Smooth muscle cell (in vitro differentiated cells): ENCODE measurements at regions not wholly inside any gene's neighbourhood (a gene's known extent, or its start where the extent isn't known, plus 50 kb on each side); places are given as distances from the start of the nearest gene placed in this dataset.

Source experiments
- DNase-seq: peaks from one replicate; lab custom pipeline; 2025; ENCODE audit not compliant: unreplicated experiment; lab: John Stamatoyannopoulos, UW
- H2AFZ ChIP-seq: fragments of 200-600 bp; sonication (generic); 2 replicates; pipeline ENCODE4 v1.6.0; 2016; ENCODE audit warnings: antibody characterized with exemption, low read depth, mild to moderate bottlenecking
- H3F3A ChIP-seq: fragments of 200-600 bp; sonication (generic); 2 replicates; pipeline ENCODE4 v1.6.0; 2017; ENCODE audit warnings: antibody characterized with exemption, low read depth
- H3K27ac ChIP-seq: fragments of 200-600 bp; sonication (generic); 2 replicates; pipeline ENCODE4 v1.5.1; 2016; ENCODE audit warnings: low read depth, mild to moderate bottlenecking
- H3K27me3 ChIP-seq: fragments of 200-600 bp; sonication (generic); 2 replicates; pipeline ENCODE4 v1.6.1; 2016; ENCODE audit warnings: low read depth, mild to moderate bottlenecking
- H3K36me3 ChIP-seq: fragments of 200-600 bp; sonication (generic); 2 replicates; pipeline ENCODE4 v1.5.1; 2016; ENCODE audit warnings: low read depth
- H3K4me1 ChIP-seq: fragments of 200-600 bp; sonication (generic); 2 replicates; pipeline ENCODE4 v1.5.1; 2016; ENCODE audit warnings: low read depth
- H3K4me2 ChIP-seq: fragments of 200-600 bp; sonication (generic); 2 replicates; pipeline ENCODE4 v1.6.0; 2016; ENCODE audit warnings: mild to moderate bottlenecking
- H3K4me3 ChIP-seq: fragments of 200-600 bp; sonication (generic); 2 replicates; pipeline ENCODE4 v1.5.1; 2016; ENCODE audit warnings: mild to moderate bottlenecking
- H3K79me2 ChIP-seq: fragments of 200-600 bp; sonication (generic); 2 replicates; pipeline ENCODE4 v1.6.0; 2016; ENCODE audit warnings: low read depth, mild to moderate bottlenecking
- H3K9ac ChIP-seq: fragments of 200-600 bp; sonication (generic); 2 replicates; pipeline ENCODE4 v1.6.0; 2016; ENCODE audit warnings: low read depth
- H3K9me3 ChIP-seq: fragments of 200-600 bp; sonication (generic); replicated peaks from 2 replicates; pipeline ENCODE4 v1.5.1; 2016; ENCODE audit warnings: low read depth
- H4K20me1 ChIP-seq: fragments of 200-600 bp; sonication (generic); 2 replicates; pipeline ENCODE4 v1.6.0; 2016; ENCODE audit warnings: low read depth
- WGBS: methylation state at CpG from one replicate; pipeline ENCODE4 v1.1.7; 2016; ENCODE audit warnings: low lambda C conversion rate; 5-methylcytosine and 5-hydroxymethylcytosine counted together
- TF ChIP-seq, protein P1 (sequence below): fragments of 200-600 bp; sonication (generic); IDR thresholded peaks from 2 replicates; pipeline ENCODE4 v1.5.1; 2017; ENCODE audit warnings: borderline replicate concordance, mild to moderate bottlenecking, antibody characterized with exemption; ENCODE audit not compliant: insufficient read depth, poor library complexity, severe bottlenecking

GRCh38 chr2:126975671-126976655, 77.3 kb downstream of the TEX51 start:
- Histone ChIP-seq H3F3A (no peaks in the 10 kb centered on the region), H3K9ac (no peak overlapping the region), H3K36me3 (no peaks in the 10 kb centered on the region), H3K9me3 (no peaks in the 10 kb centered on the region), H3K79me2 (no peaks in the 10 kb centered on the region), H3K4me2 (no peak overlapping the region), H4K20me1 (no peaks in the 10 kb centered on the region), H3K4me3 (no peak overlapping the region), H3K4me1 (no peaks in the 10 kb centered on the region), H3K27me3 (peaks cover 8% of the 10 kb centered on the region), H3K27ac (no peak overlapping the region), H2AFZ (no peak overlapping the region)
- DNase-seq, result no peak
- WGBS, result 82% methylated on average over 12 of the region's 12 CpGs
- TF ChIP-seq, protein P1, sequence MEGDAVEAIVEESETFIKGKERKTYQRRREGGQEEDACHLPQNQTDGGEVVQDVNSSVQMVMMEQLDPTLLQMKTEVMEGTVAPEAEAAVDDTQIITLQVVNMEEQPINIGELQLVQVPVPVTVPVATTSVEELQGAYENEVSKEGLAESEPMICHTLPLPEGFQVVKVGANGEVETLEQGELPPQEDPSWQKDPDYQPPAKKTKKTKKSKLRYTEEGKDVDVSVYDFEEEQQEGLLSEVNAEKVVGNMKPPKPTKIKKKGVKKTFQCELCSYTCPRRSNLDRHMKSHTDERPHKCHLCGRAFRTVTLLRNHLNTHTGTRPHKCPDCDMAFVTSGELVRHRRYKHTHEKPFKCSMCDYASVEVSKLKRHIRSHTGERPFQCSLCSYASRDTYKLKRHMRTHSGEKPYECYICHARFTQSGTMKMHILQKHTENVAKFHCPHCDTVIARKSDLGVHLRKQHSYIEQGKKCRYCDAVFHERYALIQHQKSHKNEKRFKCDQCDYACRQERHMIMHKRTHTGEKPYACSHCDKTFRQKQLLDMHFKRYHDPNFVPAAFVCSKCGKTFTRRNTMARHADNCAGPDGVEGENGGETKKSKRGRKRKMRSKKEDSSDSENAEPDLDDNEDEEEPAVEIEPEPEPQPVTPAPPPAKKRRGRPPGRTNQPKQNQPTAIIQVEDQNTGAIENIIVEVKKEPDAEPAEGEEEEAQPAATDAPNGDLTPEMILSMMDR, result no peak

GRCh38 chr2:126976721-126977328, 78.1 kb downstream of the TEX51 start:
- H3K27ac ChIP-seq, result no peak overlapping the region
- peaks cover 8% of the 10 kb centered on the region for H3K27me3 ChIP-seq
- H3F3A ChIP-seq, result no peaks in the 10 kb centered on the region
- no peaks in the 10 kb centered on the region for H3K9me3 ChIP-seq
- no peaks in the 10 kb centered on the region for H3K36me3 ChIP-seq
- no peaks in the 10 kb centered on the region for H4K20me1 ChIP-seq
- no peak overlapping the region for H3K4me3 ChIP-seq
- H3K9ac ChIP-seq, result no peak overlapping the region
- 85% methylated on average over 24 of the region's 30 CpGs for WGBS
- H3K4me2 ChIP-seq, result no peak overlapping the region
- H2AFZ ChIP-seq, result no peak overlapping the region
- no peaks in the 10 kb centered on the region for H3K4me1 ChIP-seq
- TF ChIP-seq, protein P1, result no peak
- no peaks in the 10 kb centered on the region for H3K79me2 ChIP-seq
- DNase-seq, result no peak

DNA sequence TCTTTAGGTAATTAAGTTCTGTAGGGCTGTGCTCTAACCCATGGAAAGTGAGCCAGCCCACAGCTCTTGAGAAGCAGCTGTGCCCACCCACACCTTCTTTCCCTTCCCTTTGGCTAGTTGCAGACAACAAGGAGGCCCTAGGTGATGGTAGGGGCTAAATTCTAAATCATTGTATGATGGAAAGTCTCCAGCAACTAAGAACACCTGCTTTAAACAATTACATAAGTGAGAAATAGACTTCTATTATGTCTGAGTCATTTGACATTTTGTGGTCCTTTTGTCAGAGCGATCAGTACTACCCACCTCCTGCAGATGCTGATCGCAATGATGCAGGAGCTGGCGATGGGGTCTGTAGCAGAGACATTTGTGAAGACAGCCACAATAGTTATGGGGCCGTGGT, 79.6 kb downstream of the TEX51 start:
- TF ChIP-seq, protein P1, result no peak
- H3K79me2 ChIP-seq, result no peaks in the 10 kb centered on the region
- no peaks in the 10 kb centered on the region for H3K36me3 ChIP-seq
- H4K20me1 ChIP-seq, result no peaks in the 10 kb centered on the region
- WGBS, result 92% methylated on average over 4 of the region's 4 CpGs
- no peak overlapping the region for H2AFZ ChIP-seq
- no peaks in the 10 kb centered on the region for H3F3A ChIP-seq
- H3K27ac ChIP-seq, result no peak overlapping the region
- no peaks in the 10 kb centered on the region for H3K4me1 ChIP-seq
- DNase-seq, result no peak
- H3K27me3 ChIP-seq, result no peaks in the 10 kb centered on the region
- no peaks in the 10 kb centered on the region for H3K9me3 ChIP-seq
- H3K9ac ChIP-seq, result no peak overlapping the region
- no peak overlapping the region for H3K4me2 ChIP-seq
- no peak overlapping the region for H3K4me3 ChIP-seq
